B cell (primary cell): ENCODE measurements at regions not wholly inside any gene's neighbourhood (a gene's known extent, or its start where the extent isn't known, plus 50 kb on each side); places are given as distances from the start of the nearest gene placed in this dataset.

Source experiments
- ATAC-seq: fragments of 200-7000 bp; cut with Tn5 transposase; one replicate; pipeline ENCODE4 v1.10.0; 2021; ENCODE audit warnings: low read depth, mild to moderate bottlenecking, moderate number of reproducible peaks, moderate library complexity
- CTCF ChIA-PET: fragments of 350-600 bp; sonication (Branson Sonifier 250); formaldehyde crosslinking; loops from one replicate; lab custom pipeline; 2021; ENCODE audit warnings: antibody characterized with exemption, inconsistent platforms; lab: Charles Lee
- POLR2A ChIA-PET: fragments of 350-600 bp; sonication (Branson Sonifier 250); formaldehyde crosslinking; loops from one replicate; lab custom pipeline; 2021; ENCODE audit warnings: antibody characterized with exemption; lab: Charles Lee
- DNase-seq: peaks from one replicate; pipeline ENCODE4 v3.0.0; 2013
- H2AFZ ChIP-seq: 2 replicates; pipeline ENCODE4 v1.6.1; 2012; ENCODE audit warnings: mild to moderate bottlenecking, low read depth, low read length; ENCODE audit not compliant: insufficient read depth, poor library complexity, severe bottlenecking
- H3K27ac ChIP-seq, 2 donors: 1 replicate in 1 of 2; 2 replicates in 1 of 2; pipeline ENCODE4 v1.5.1; 2012 to 2013; ENCODE audit warnings: low read length in 2 of 2, mild to moderate bottlenecking in 2 of 2, moderate library complexity in 1 of 2
- H3K27me3 ChIP-seq, 4 experiments: fragments of 200-600 bp in 1 of 4; sonication (generic) in 1 of 4; replicated peaks in 1 of 4; 1 replicate in 2 of 4; 2 replicates in 2 of 4; pipeline versions ENCODE4 v1.6.1 to v1.7.0; 2013 to 2016; ENCODE audit warnings: low read length in 3 of 4, mild to moderate bottlenecking in 2 of 4, mixed read lengths in 1 of 4, moderate library complexity in 1 of 4; ENCODE audit not compliant: insufficient read depth in 4 of 4, control insufficient read depth in 3 of 4; ENCODE audit errors: control extremely low read depth in 1 of 4
- H3K36me3 ChIP-seq, 2 experiments: replicated peaks in 1 of 2; 1 replicate in 1 of 2; 2 replicates in 1 of 2; pipeline versions ENCODE4 v1.6.1 to v1.7.1; 2013; ENCODE audit warnings: low read length in 1 of 2; ENCODE audit not compliant: insufficient read depth in 2 of 2, control insufficient read depth in 1 of 2; ENCODE audit errors: control extremely low read depth in 1 of 2, extremely low read depth in 1 of 2
- H3K4me1 ChIP-seq, 2 donors: fragments of 200-600 bp in 1 of 2; sonication (generic) in 1 of 2; 1 replicate in 1 of 2; 2 replicates in 1 of 2; pipeline versions ENCODE4 v1.5.1 to v1.6.1; 2013 to 2017; ENCODE audit warnings: low read length in 2 of 2; ENCODE audit not compliant: control insufficient read depth in 2 of 2, insufficient read depth in 2 of 2
- H3K4me2 ChIP-seq: replicated peaks from 2 replicates; pipeline ENCODE3; 2012; ENCODE audit warnings: mild to moderate bottlenecking, low read depth, low read length; ENCODE audit not compliant: poor library complexity, severe bottlenecking
- H3K4me3 ChIP-seq, 5 experiments: fragments of 200-600 bp in 1 of 5; sonication (generic) in 1 of 5; 1 replicate in 3 of 5; 2 replicates in 2 of 5; pipeline versions ENCODE4 v1.5.1 to v1.7.0; 2011 to 2016; ENCODE audit warnings: low read length in 4 of 5, mild to moderate bottlenecking in 4 of 5, low read depth in 2 of 5, control low read depth in 1 of 5, moderate library complexity in 1 of 5; ENCODE audit not compliant: insufficient read depth in 1 of 5; ENCODE audit errors: control extremely low read depth in 1 of 5, extremely low read depth in 1 of 5
- H3K79me2 ChIP-seq: fragments of 200-600 bp; sonication (generic); one replicate; pipeline ENCODE4 v1.6.0; 2016; ENCODE audit warnings: low read length; ENCODE audit not compliant: control insufficient read depth, insufficient read depth
- H3K9ac ChIP-seq: fragments of 200-600 bp; sonication (generic); 2 replicates; pipeline ENCODE4 v1.6.1; 2017; ENCODE audit warnings: mild to moderate bottlenecking, low read length, moderate library complexity
- H3K9me3 ChIP-seq, 3 donors: one replicate each; pipeline versions ENCODE4 v1.6.1 to v1.7.1; 2013; ENCODE audit warnings: low read length in 2 of 3; ENCODE audit not compliant: control insufficient read depth in 2 of 3, insufficient read depth in 1 of 3; ENCODE audit errors: control extremely low read depth in 1 of 3
- H4K20me1 ChIP-seq: 2 replicates; pipeline ENCODE4 v1.6.0; 2012; ENCODE audit warnings: mild to moderate bottlenecking, low read length; ENCODE audit not compliant: insufficient read depth, control insufficient read depth, poor library complexity, severe bottlenecking
- H3K27ac Mint-ChIP-seq: one replicate; pipeline ENCODE4 v1.8.0; 2021; ENCODE audit warnings: mixed read lengths
- H3K27me3 Mint-ChIP-seq: one replicate; pipeline ENCODE4 v1.8.0; 2021; ENCODE audit warnings: mixed read lengths
- H3K4me1 Mint-ChIP-seq: one replicate; pipeline ENCODE4 v1.8.0; 2021; ENCODE audit warnings: mixed read lengths
- H3K4me3 Mint-ChIP-seq: one replicate; pipeline ENCODE4 v1.8.0; 2021; ENCODE audit warnings: mixed read lengths
- H3K9me3 Mint-ChIP-seq: one replicate; pipeline ENCODE4 v1.8.0; 2022; ENCODE audit warnings: mixed read lengths; ENCODE audit not compliant: insufficient read depth
- EZH2 ChIP-seq: IDR thresholded peaks from 2 replicates; pipeline ENCODE4 v1.6.1; 2012; ENCODE audit warnings: borderline replicate concordance, low read depth, mild to moderate bottlenecking, moderate library complexity, low read length; ENCODE audit not compliant: insufficient read depth, poor library complexity, severe bottlenecking
- WGBS: methylation state at CpG from one replicate; pipeline ENCODE4 v1.1.5; 2013; ENCODE audit warnings: missing lambda C conversion rate; ENCODE audit not compliant: insufficient coverage; 5-methylcytosine and 5-hydroxymethylcytosine counted together
- intact Hi-C: fragments of 100-400 bp; cut with micrococcal nuclease; formaldehyde crosslinking; loops from one replicate; pipeline ENCODE4 v1.10.0; 2022
- TF ChIP-seq, protein P1 (sequence below): fragments of 200-600 bp; IDR thresholded peaks from one replicate; pipeline ENCODE4 v1.8.0; 2022; ENCODE audit warnings: antibody characterized with exemption, mild to moderate bottlenecking

DNA sequence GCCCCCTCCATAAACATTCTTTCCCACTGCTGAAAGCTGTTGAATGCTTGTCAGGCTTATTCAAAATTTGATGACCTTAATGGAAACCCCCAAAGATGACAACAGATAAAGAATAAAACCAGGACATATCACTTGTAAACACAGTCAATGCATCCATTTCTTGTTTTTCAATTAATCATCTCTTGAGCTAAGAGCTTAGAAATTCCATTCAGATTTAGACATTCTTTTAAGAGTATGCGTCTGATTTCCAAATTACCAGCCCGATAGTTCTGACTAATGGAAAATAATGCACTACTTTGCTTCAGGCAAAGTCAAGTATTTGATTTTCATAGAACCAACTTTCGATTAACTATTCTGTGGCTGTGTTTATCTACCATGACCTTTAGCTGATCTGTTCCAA, 100.6 kb upstream of the RUNX1 start:
- no peak overlapping the region for H3K4me2 ChIP-seq
- ChIA-PET CTCF (interaction anchor here (1.2 kb wide), 1 partner anchor 101 kb away, joined by 3 read pairs; no protein-coding TSS in a partner anchor), POLR2A (no interaction called here)
- no peak overlapping the region for H3K27ac Mint-ChIP-seq
- H3K9me3 Mint-ChIP-seq = peaks cover 3% of the 10 kb centered on the region
- H3K4me1 Mint-ChIP-seq = no peaks in the 10 kb centered on the region
- DNase-seq = no peak
- no peaks in the 10 kb centered on the region for H4K20me1 ChIP-seq
- peaks cover 12% of the 10 kb centered on the region for H3K27me3 Mint-ChIP-seq
- H2AFZ ChIP-seq = no peak overlapping the region
- intact Hi-C loops = no loop called here
- no peaks in the 10 kb centered on the region for H3K79me2 ChIP-seq
- H3K36me3 ChIP-seq = no peaks in the 10 kb centered on the region
- no peak for ATAC-seq
- no peaks in the 10 kb centered on the region for H3K27me3 ChIP-seq
- H3K4me3 ChIP-seq = no peak overlapping the region
- no peak overlapping the region for H3K27ac ChIP-seq
- H3K4me1 ChIP-seq = no peaks in the 10 kb centered on the region
- WGBS = 100% methylated on average over 1 of the region's 3 CpGs
- H3K9me3 ChIP-seq = peaks cover 0 to 2% (median 0%) of the 10 kb centered on the region in 3 donors
- H3K4me3 Mint-ChIP-seq = no peak overlapping the region
- H3K9ac ChIP-seq = no peak overlapping the region
- TF ChIP-seq, protein P1, sequence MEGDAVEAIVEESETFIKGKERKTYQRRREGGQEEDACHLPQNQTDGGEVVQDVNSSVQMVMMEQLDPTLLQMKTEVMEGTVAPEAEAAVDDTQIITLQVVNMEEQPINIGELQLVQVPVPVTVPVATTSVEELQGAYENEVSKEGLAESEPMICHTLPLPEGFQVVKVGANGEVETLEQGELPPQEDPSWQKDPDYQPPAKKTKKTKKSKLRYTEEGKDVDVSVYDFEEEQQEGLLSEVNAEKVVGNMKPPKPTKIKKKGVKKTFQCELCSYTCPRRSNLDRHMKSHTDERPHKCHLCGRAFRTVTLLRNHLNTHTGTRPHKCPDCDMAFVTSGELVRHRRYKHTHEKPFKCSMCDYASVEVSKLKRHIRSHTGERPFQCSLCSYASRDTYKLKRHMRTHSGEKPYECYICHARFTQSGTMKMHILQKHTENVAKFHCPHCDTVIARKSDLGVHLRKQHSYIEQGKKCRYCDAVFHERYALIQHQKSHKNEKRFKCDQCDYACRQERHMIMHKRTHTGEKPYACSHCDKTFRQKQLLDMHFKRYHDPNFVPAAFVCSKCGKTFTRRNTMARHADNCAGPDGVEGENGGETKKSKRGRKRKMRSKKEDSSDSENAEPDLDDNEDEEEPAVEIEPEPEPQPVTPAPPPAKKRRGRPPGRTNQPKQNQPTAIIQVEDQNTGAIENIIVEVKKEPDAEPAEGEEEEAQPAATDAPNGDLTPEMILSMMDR = no peak
- TF ChIP-seq EZH2 = no peak

DNA sequence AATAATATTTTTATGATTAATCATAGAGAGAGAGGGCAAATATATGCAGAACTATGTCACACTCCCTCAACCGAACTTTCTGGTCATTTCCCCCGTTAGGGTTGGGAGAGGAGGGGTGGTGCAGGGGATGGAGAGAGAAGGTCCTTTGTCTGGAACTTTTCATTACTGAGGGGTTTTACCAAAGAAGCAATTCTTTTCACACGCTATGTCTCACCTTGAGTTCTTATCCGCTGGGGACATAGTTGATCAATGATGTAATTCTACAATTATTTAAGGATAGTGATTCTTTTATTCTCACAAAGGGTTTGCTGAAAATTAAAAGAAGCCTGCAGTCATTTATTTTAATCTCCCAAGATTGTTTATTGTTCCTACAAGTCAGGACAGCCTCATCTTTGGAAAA, 98.3 kb upstream of the RUNX1 start:
- H3K36me3 ChIP-seq = no peaks in the 10 kb centered on the region
- no peaks in the 10 kb centered on the region for H3K4me1 Mint-ChIP-seq
- peaks cover 0 to 2% (median 0%) of the 10 kb centered on the region in 4 experiments for H3K27me3 ChIP-seq
- intact Hi-C loops = no loop called here
- peaks cover 0 to 2% (median 0%) of the 10 kb centered on the region in 3 donors for H3K9me3 ChIP-seq
- H3K9ac ChIP-seq = no peak overlapping the region
- H3K9me3 Mint-ChIP-seq = peaks cover 3% of the 10 kb centered on the region
- no peaks in the 10 kb centered on the region for H3K4me1 ChIP-seq
- CTCF ChIA-PET = no interaction called here
- H2AFZ ChIP-seq = no peak overlapping the region
- no peak overlapping the region for H3K4me2 ChIP-seq
- TF ChIP-seq, protein P1 = no peak
- no peak for TF ChIP-seq EZH2
- no peak overlapping the region for H3K4me3 ChIP-seq
- ATAC-seq = no peak
- no peak overlapping the region for H3K27ac ChIP-seq
- no CpG with 5 or more reads among the region's 4 CpGs for WGBS
- no peaks in the 10 kb centered on the region for H4K20me1 ChIP-seq
- no peak overlapping the region for H3K4me3 Mint-ChIP-seq
- no peak overlapping the region for H3K27ac Mint-ChIP-seq
- H3K27me3 Mint-ChIP-seq = peaks cover 12% of the 10 kb centered on the region
- DNase-seq = no peak
- H3K79me2 ChIP-seq = no peaks in the 10 kb centered on the region
- POLR2A ChIA-PET = no interaction called here
